HCT116 (cell line): ENCODE measurements at regions not wholly inside any gene's neighbourhood (a gene's known extent, or its start where the extent isn't known, plus 50 kb on each side); places are given as distances from the start of the nearest gene placed in this dataset.

Source experiments
- ATAC-seq: fragments of 200-7000 bp; cut with Tn5 transposase; 2 replicates; pipeline ENCODE4 v1.9.1; 2020; ENCODE audit warnings: mild to moderate bottlenecking, moderate library complexity
- BruUV-seq: library from RNA; stranded (reverse); fragments of 400-500 nt; replicated peaks from 2 replicates; lab custom pipeline; 2021; lab: Mats Ljungman, UMichigan
- CTCF ChIA-PET: fragments of 300-600 bp; sonication (Branson Sonifier 250); formaldehyde crosslinking; loops from one replicate; lab custom pipeline; 2021; ENCODE audit warnings: antibody characterized with exemption; lab: Charles Lee
- POLR2A ChIA-PET: fragments of 300-600, 350-600 bp; sonication (Branson Sonifier 250); formaldehyde crosslinking; loops from one replicate; lab custom pipeline; 2021; ENCODE audit warnings: antibody characterized with exemption; lab: Charles Lee
- RAD21 ChIA-PET, 2 experiments: fragments of 300-600 bp; sonication (Branson Sonifier 250); formaldehyde crosslinking; loops; one replicate each; lab custom pipeline; 2023; ENCODE audit warnings: low total read pairs in 2 of 2; ENCODE audit not compliant: uncharacterized antibody in 2 of 2, unreplicated experiment in 2 of 2, low non-redundant PET in 1 of 2; lab: Charles Lee
- DNase-seq: peaks from one replicate; pipeline ENCODE4 v3.0.0-alpha.2; 2010; ENCODE audit warnings: low read depth, low spot score
- H2AFZ ChIP-seq: fragments of 200-600 bp; shearing (Covaris generic), sonication (generic); 2 replicates; pipeline ENCODE4 v1.6.1; 2017; ENCODE audit warnings: low read depth, mixed run types, mixed read lengths, antibody characterized with exemption, low read length; ENCODE audit not compliant: poor library complexity, severe bottlenecking
- H3K27ac ChIP-seq: 2 replicates; pipeline ENCODE4 v1.5.1; 2012; ENCODE audit warnings: low read depth, low read length
- H3K27me3 ChIP-seq: fragments of 200-600 bp; sonication (generic); 2 replicates; pipeline ENCODE4 v1.6.1; 2016; ENCODE audit warnings: mixed run types, low read length, mixed read lengths; ENCODE audit not compliant: insufficient read depth
- H3K36me3 ChIP-seq, 2 experiments: fragments of 200-500 bp in 1 of 2; fragments of 200-600 bp in 1 of 2; sonication (Bioruptor generic) in 1 of 2; sonication (generic) in 1 of 2; 2 replicates each; pipeline versions ENCODE4 v1.5.1 to v1.6.1; 2014 to 2016; ENCODE audit warnings: low read length in 2 of 2, inconsistent platforms in 1 of 2, mixed read lengths in 1 of 2, mixed run types in 1 of 2; ENCODE audit not compliant: insufficient read depth in 2 of 2, control insufficient read depth in 1 of 2
- H3K4me1 ChIP-seq, 2 experiments: fragments of 200-600 bp in 1 of 2; sonication (generic) in 1 of 2; 2 replicates each; pipeline versions ENCODE4 v1.5.1 to v1.6.1; 2012 to 2017; ENCODE audit warnings: low read length in 2 of 2, inconsistent platforms in 1 of 2, mild to moderate bottlenecking in 1 of 2, mixed read lengths in 1 of 2, mixed run types in 1 of 2, moderate library complexity in 1 of 2; ENCODE audit not compliant: insufficient read depth in 2 of 2, control insufficient read depth in 1 of 2
- H3K4me2 ChIP-seq: fragments of 200-600 bp; sonication (generic); 2 replicates; pipeline ENCODE4 v1.6.1; 2017; ENCODE audit warnings: mixed run types, low read length, mixed read lengths
- H3K4me3 ChIP-seq, 2 experiments: fragments of 200-600 bp in 1 of 2; sonication (generic) in 1 of 2; replicated peaks in 1 of 2; 2 replicates each; pipeline ENCODE4 v1.5.1; 2011 to 2016; ENCODE audit warnings: low read length in 2 of 2, control low read depth in 1 of 2, low read depth in 1 of 2, mild to moderate bottlenecking in 1 of 2, mixed read lengths in 1 of 2, mixed run types in 1 of 2
- H3K79me2 ChIP-seq: fragments of 200-600 bp; sonication (generic); 2 replicates; pipeline ENCODE4 v1.6.1; 2017; ENCODE audit warnings: mild to moderate bottlenecking, mixed run types, low read length, moderate library complexity, mixed read lengths; ENCODE audit not compliant: insufficient read depth
- H3K9ac ChIP-seq: fragments of 200-600 bp; sonication (generic); 2 replicates; pipeline ENCODE4 v1.6.1; 2016; ENCODE audit warnings: low read length, mixed read lengths
- H3K9me2 ChIP-seq: fragments of 200-600 bp; sonication (generic), shearing (Covaris generic); 2 replicates; pipeline ENCODE4 v1.6.1; 2017; ENCODE audit warnings: mixed run types, mild to moderate bottlenecking, moderate library complexity; ENCODE audit not compliant: insufficient read depth
- H3K9me3 ChIP-seq, 2 experiments: fragments of 200-500 bp in 1 of 2; fragments of 200-600 bp in 1 of 2; sonication (Bioruptor generic) in 1 of 2; sonication (generic) in 1 of 2; 2 replicates each; pipeline ENCODE4 v1.6.1; 2014 to 2017; ENCODE audit warnings: low read length in 2 of 2, mixed read lengths in 2 of 2, inconsistent platforms in 1 of 2, low read depth in 1 of 2, mild to moderate bottlenecking in 1 of 2, mixed run types in 1 of 2, moderate library complexity in 1 of 2; ENCODE audit not compliant: control insufficient read depth in 1 of 2, insufficient read depth in 1 of 2
- H4K20me1 ChIP-seq: fragments of 200-600 bp; sonication (generic), shearing (Covaris generic); 2 replicates; pipeline ENCODE4 v1.6.1; 2017; ENCODE audit warnings: mixed run types, mild to moderate bottlenecking, moderate library complexity; ENCODE audit not compliant: insufficient read depth
- CBX3 ChIP-seq: IDR thresholded peaks from 2 replicates; pipeline ENCODE4 v1.6.1; 2012; ENCODE audit warnings: low read depth
- CEBPB ChIP-seq: IDR thresholded peaks from 2 replicates; pipeline ENCODE4 v1.6.1; 2012; ENCODE audit warnings: low read depth
- EGR1 ChIP-seq: IDR thresholded peaks from 2 replicates; pipeline ENCODE4 v1.6.1; 2012; ENCODE audit warnings: low read depth
- ELF1 ChIP-seq: IDR thresholded peaks from 2 replicates; pipeline ENCODE4 v1.6.1; 2012; ENCODE audit warnings: low read depth, borderline replicate concordance
- EZH2 ChIP-seq: fragments of 200-600 bp; sonication (generic); IDR thresholded peaks from 2 replicates; pipeline ENCODE4 v1.6.1; 2017; ENCODE audit warnings: antibody characterized with exemption, mixed run types
- EZH2phosphoT487 ChIP-seq: fragments of 200-600 bp; IDR thresholded peaks from 2 replicates; pipeline ENCODE4 v1.6.1; 2018; ENCODE audit warnings: antibody characterized with exemption, borderline replicate concordance
- FOSL1 ChIP-seq: IDR thresholded peaks from 2 replicates; pipeline ENCODE4 v1.6.1; 2012; ENCODE audit warnings: low read depth
- JUND ChIP-seq: IDR thresholded peaks from 2 replicates; pipeline ENCODE4 v1.6.1; 2012
- POLR2AphosphoS5 ChIP-seq: IDR thresholded peaks from 2 replicates; pipeline ENCODE4 v1.6.1; 2011; ENCODE audit warnings: mild to moderate bottlenecking, low read depth, low read length, moderate library complexity
- RAD21 ChIP-seq: IDR thresholded peaks from 2 replicates; pipeline ENCODE4 v1.6.1; 2012; ENCODE audit warnings: low read depth, mild to moderate bottlenecking
- REST ChIP-seq: IDR thresholded peaks from 2 replicates; pipeline ENCODE4 v1.6.1; 2012; ENCODE audit warnings: low read depth
- SIN3A ChIP-seq: IDR thresholded peaks from 2 replicates; pipeline ENCODE4 v1.6.1; 2012; ENCODE audit warnings: low read depth
- SRF ChIP-seq: IDR thresholded peaks from 2 replicates; pipeline ENCODE4 v1.6.1; 2012; ENCODE audit warnings: low read depth
- TCF7L2 ChIP-seq: IDR thresholded peaks from 2 replicates; pipeline ENCODE4 v1.7.0; 2011; ENCODE audit warnings: borderline replicate concordance, inconsistent platforms; ENCODE audit not compliant: insufficient read depth, insufficient read length; ENCODE audit errors: extremely low read depth
- intact Hi-C: fragments of 100-400 bp; cut with micrococcal nuclease; formaldehyde crosslinking; loops from 2 replicates; pipeline ENCODE4 v1.10.0; 2022
- TF ChIP-seq, protein P1 (sequence below), 3 experiments: fragments of 200-600 bp in 1 of 3; sonication (generic) in 1 of 3; IDR thresholded peaks in 2 of 3; conservative IDR thresholded peaks in 1 of 3; 2 replicates each; pipeline ENCODE4 v1.5.1; 2012 to 2017; ENCODE audit warnings: low read depth in 2 of 3, low read length in 2 of 3, antibody characterized with exemption in 1 of 3, borderline replicate concordance in 1 of 3, control low read depth in 1 of 3, mild to moderate bottlenecking in 1 of 3, mixed read lengths in 1 of 3, mixed run types in 1 of 3, moderate library complexity in 1 of 3; ENCODE audit not compliant: insufficient read depth in 1 of 3
- TF ChIP-seq, protein P2 (sequence below): IDR thresholded peaks from 2 replicates; pipeline ENCODE4 v1.6.1; 2012

- Histone ChIP-seq H3K9me3 (no peaks in the 10 kb centered on the region), H3K79me2 (no peaks in the 10 kb centered on the region), H3K9me2 (no peaks in the 10 kb centered on the region), H3K4me2 (no peak overlapping the region), H3K4me3 (no peak overlapping the region), H3K9ac (no peak overlapping the region), H4K20me1 (no peaks in the 10 kb centered on the region), H3K27ac (no peak overlapping the region), H3K27me3 (no peaks in the 10 kb centered on the region), H2AFZ (no peak overlapping the region), H3K4me1 (no peaks in the 10 kb centered on the region), H3K36me3 (no peaks in the 10 kb centered on the region)
- intact Hi-C loops: loop anchor here (5.0 kb wide), 1 partner anchor 114 kb away; no protein-coding TSS in a partner anchor
- no peak for ATAC-seq
- no peak for TF ChIP-seq SIN3A
- no peak for TF ChIP-seq RAD21
- no peak for TF ChIP-seq EZH2
- TF ChIP-seq, protein P1, sequence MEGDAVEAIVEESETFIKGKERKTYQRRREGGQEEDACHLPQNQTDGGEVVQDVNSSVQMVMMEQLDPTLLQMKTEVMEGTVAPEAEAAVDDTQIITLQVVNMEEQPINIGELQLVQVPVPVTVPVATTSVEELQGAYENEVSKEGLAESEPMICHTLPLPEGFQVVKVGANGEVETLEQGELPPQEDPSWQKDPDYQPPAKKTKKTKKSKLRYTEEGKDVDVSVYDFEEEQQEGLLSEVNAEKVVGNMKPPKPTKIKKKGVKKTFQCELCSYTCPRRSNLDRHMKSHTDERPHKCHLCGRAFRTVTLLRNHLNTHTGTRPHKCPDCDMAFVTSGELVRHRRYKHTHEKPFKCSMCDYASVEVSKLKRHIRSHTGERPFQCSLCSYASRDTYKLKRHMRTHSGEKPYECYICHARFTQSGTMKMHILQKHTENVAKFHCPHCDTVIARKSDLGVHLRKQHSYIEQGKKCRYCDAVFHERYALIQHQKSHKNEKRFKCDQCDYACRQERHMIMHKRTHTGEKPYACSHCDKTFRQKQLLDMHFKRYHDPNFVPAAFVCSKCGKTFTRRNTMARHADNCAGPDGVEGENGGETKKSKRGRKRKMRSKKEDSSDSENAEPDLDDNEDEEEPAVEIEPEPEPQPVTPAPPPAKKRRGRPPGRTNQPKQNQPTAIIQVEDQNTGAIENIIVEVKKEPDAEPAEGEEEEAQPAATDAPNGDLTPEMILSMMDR (IDR thresholded peaks at IDR 0.05 in 2 of 3, conservative IDR thresholded peaks at IDR 0.05 in 1 of 3; ENCODE audit: borderline replicate concordance in 1 of 3, insufficient read depth in 1 of 3, low read depth in 2 of 3, low read length in 2 of 3): no peak
- no peak for TF ChIP-seq TCF7L2
- no peak for TF ChIP-seq SRF
- TF ChIP-seq CBX3: no peak
- no peak for TF ChIP-seq POLR2AphosphoS5
- TF ChIP-seq EGR1: no peak
- TF ChIP-seq CEBPB: no peak
- TF ChIP-seq ELF1: no peak
- no peak for TF ChIP-seq JUND
- TF ChIP-seq REST: no peak
- TF ChIP-seq, protein P2, sequence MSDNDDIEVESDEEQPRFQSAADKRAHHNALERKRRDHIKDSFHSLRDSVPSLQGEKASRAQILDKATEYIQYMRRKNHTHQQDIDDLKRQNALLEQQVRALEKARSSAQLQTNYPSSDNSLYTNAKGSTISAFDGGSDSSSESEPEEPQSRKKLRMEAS: no peak
- no peak for TF ChIP-seq EZH2phosphoT487
- no peak for TF ChIP-seq FOSL1
- DNase-seq: no peak
- POLR2A ChIA-PET: no interaction called here
- CTCF ChIA-PET: no interaction called here
- RAD21 ChIA-PET: no interaction called here
- no TSS peak for BruUV-seq
Observed at GRCh38 chr12:17878714-17879113, 211.3 kb downstream of the RERGL start.
